Mammary epithelial cell (primary cell): ENCODE measurements at regions not wholly inside any gene's neighbourhood (a gene's known extent, or its start where the extent isn't known, plus 50 kb on each side); places are given as distances from the start of the nearest gene placed in this dataset.

ENCODE experiments used
- EZH2 ChIP-seq: IDR thresholded peaks from 2 replicates; pipeline ENCODE4 v1.6.1; 2012; ENCODE audit warnings: low read length, inconsistent platforms, borderline replicate concordance
- TF ChIP-seq, protein P1 (sequence below), 2 donors: IDR thresholded peaks in 1 of 2; conservative IDR thresholded peaks in 1 of 2; 2 replicates each; pipeline ENCODE4 v1.5.1; 2011 to 2012; ENCODE audit warnings: inconsistent platforms in 2 of 2, low read length in 2 of 2, mild to moderate bottlenecking in 2 of 2, control low read depth in 1 of 2, low read depth in 1 of 2; ENCODE audit not compliant: insufficient read depth in 1 of 2; ENCODE audit errors: extremely low read depth in 1 of 2

DNA sequence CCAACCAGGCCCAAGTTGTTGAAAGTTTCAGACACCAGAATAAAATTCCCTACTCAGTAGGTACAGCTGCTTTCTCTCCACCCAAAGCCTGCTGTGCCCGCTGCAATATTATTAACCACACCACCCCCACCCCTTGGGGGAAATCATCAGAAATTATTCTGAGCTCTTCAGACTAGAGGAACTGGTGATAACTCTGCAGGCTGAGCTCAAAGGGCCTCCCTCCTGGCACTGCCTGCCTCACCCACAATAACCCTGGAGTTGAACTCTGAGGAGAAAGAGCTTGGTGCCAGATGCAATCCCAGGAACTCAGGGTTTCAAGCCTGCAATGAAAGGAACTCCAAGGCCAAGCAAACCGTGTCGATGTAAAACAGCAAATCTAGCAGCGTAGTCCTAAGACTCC is 381.7 kb upstream of the ZNF507 start:
- TF ChIP-seq, protein P1, sequence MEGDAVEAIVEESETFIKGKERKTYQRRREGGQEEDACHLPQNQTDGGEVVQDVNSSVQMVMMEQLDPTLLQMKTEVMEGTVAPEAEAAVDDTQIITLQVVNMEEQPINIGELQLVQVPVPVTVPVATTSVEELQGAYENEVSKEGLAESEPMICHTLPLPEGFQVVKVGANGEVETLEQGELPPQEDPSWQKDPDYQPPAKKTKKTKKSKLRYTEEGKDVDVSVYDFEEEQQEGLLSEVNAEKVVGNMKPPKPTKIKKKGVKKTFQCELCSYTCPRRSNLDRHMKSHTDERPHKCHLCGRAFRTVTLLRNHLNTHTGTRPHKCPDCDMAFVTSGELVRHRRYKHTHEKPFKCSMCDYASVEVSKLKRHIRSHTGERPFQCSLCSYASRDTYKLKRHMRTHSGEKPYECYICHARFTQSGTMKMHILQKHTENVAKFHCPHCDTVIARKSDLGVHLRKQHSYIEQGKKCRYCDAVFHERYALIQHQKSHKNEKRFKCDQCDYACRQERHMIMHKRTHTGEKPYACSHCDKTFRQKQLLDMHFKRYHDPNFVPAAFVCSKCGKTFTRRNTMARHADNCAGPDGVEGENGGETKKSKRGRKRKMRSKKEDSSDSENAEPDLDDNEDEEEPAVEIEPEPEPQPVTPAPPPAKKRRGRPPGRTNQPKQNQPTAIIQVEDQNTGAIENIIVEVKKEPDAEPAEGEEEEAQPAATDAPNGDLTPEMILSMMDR (conservative IDR thresholded peaks at IDR 0.05 in 1 of 2, IDR thresholded peaks at IDR 0.05 in 1 of 2; ENCODE audit: extremely low read depth in 1 of 2, insufficient read depth in 1 of 2, low read depth in 1 of 2, low read length in 2 of 2) = no peak
- no peak for TF ChIP-seq EZH2
